ENCODE measurements at regions not wholly inside any gene's neighbourhood (a gene's known extent, or its start where the extent isn't known, plus 50 kb on each side); places are given as distances from the start of the nearest gene placed in this dataset.

GRCh38 chr5:75922480-75922879, 160.7 kb upstream of the SV2C start:
- Histone ChIP-seq H4K5ac (ENCODE audit: insufficient read length, low read depth, low read length) (no peak overlapping the region), H3K18ac (ENCODE audit: insufficient read length, low read depth, low read length) (no peak overlapping the region), H2BK120ac (ENCODE audit: low read depth, low read length, poor library complexity, severe bottlenecking) (no peak overlapping the region), H3K9me3 (ENCODE audit: control insufficient read depth, low read depth, low read length) (no peaks in the 10 kb centered on the region), H2BK15ac (ENCODE audit: low read depth, low read length) (no peak overlapping the region), H3K4me2 (ENCODE audit: insufficient read depth, insufficient read length, low read length) (no peak overlapping the region), H2AFZ (ENCODE audit: low read length) (no peak overlapping the region), H3K4ac (ENCODE audit: low read depth, low read length) (no peak overlapping the region), H3K4me1 (ENCODE audit: insufficient read depth, low read length) (no peaks in the 10 kb centered on the region), H3K23me2 (ENCODE audit: insufficient read length, low read depth, low read length, poor library complexity, severe bottlenecking) (no peaks in the 10 kb centered on the region), H3K14ac (ENCODE audit: insufficient read depth, low read length) (no peak overlapping the region), H3K23ac (ENCODE audit: insufficient read length, low read depth, low read length) (no peak overlapping the region), H2BK5ac (ENCODE audit: insufficient read length, low read length) (no peak overlapping the region), H3K27ac (ENCODE audit: insufficient read length, low read depth, low read length) (no peak overlapping the region), H3K79me1 (ENCODE audit: insufficient read depth, low read depth, low read length, poor library complexity, severe bottlenecking) (no peaks in the 10 kb centered on the region), H4K8ac (replicated peaks; ENCODE audit: insufficient read length, low read depth, low read length) (no peak overlapping the region), H3K27me3 (ENCODE audit: insufficient read depth, low read length) (no peaks in the 10 kb centered on the region), H3K56ac (ENCODE audit: insufficient read length, low read depth, low read length) (no peak overlapping the region), H3T11ph (ENCODE audit: low read length) (no peak overlapping the region), H3K9ac (ENCODE audit: extremely low read depth, insufficient read length, low read length) (no peak overlapping the region), H2BK20ac (ENCODE audit: low read depth, low read length, poor library complexity, severe bottlenecking) (no peak overlapping the region), H4K91ac (ENCODE audit: insufficient read length, low read depth, low read length) (no peak overlapping the region), H2AK5ac (ENCODE audit: insufficient read length, low read length) (no peak overlapping the region), H4K20me1 (ENCODE audit: control insufficient read depth, insufficient read depth, insufficient read length) (no peaks in the 10 kb centered on the region), H2BK12ac (ENCODE audit: insufficient read length, low read depth, low read length) (no peak overlapping the region), H3K79me2 (ENCODE audit: insufficient read depth, low read length) (no peaks in the 10 kb centered on the region)
- Mint-ChIP-seq H3K36me3 (ENCODE audit: insufficient read depth in 1 of 3, low read depth in 3 of 3) (no peaks in the 10 kb centered on the region), H3K4me3 (no peak overlapping the region), H3K27me3 (ENCODE audit: low read depth) (peaks cover 3% of the 10 kb centered on the region; the same call in 1 of the 2 replicates), H3K27ac (no peak overlapping the region), H3K9me3 (peaks cover 0 to 8% of the 10 kb centered on the region in 2 experiments; a peak in 2 of 5 replicates), H3K4me1 (no peaks in the 10 kb centered on the region)
- no peak for DNase-seq
- no peak for TF ChIP-seq CTCF (conservative IDR thresholded peaks at IDR 0.05)

Data from H9 (cell line).